Activated naive CD4-positive, alpha-beta T cell treated with anti-CD3 and anti-CD28 coated beads, Interleukin-2, amount 10 ng/mL, durations not matched to agents 7 days and 5 days (primary cell): ENCODE measurements at regions not wholly inside any gene's neighbourhood (a gene's known extent, or its start where the extent isn't known, plus 50 kb on each side); places are given as distances from the start of the nearest gene placed in this dataset.

Source experiments
- CTCF ChIA-PET: fragments of 350-600 bp; sonication (Branson Sonifier 250); formaldehyde crosslinking; loops from one replicate; lab custom pipeline; 2021; ENCODE audit warnings: antibody characterized with exemption; lab: Charles Lee
- DNase-seq: peaks from one replicate; pipeline ENCODE4 v3.0.0-alpha.2; 2020
- H3K27ac Mint-ChIP-seq: one replicate; pipeline ENCODE4 v1.8.0; 2021; ENCODE audit warnings: mild to moderate bottlenecking, moderate library complexity, mixed read lengths
- H3K27me3 Mint-ChIP-seq: one replicate; pipeline ENCODE4 v1.8.0; 2021; ENCODE audit warnings: mild to moderate bottlenecking, mixed read lengths
- H3K36me3 Mint-ChIP-seq: one replicate; pipeline ENCODE4 v1.8.0; 2021; ENCODE audit warnings: mixed read lengths
- H3K4me1 Mint-ChIP-seq: one replicate; pipeline ENCODE4 v1.8.0; 2021; ENCODE audit warnings: mixed read lengths
- H3K4me3 Mint-ChIP-seq: one replicate; pipeline ENCODE4 v1.8.0; 2021; ENCODE audit warnings: mild to moderate bottlenecking, moderate library complexity, mixed read lengths
- H3K9me3 Mint-ChIP-seq: one replicate; pipeline ENCODE4 v1.8.0; 2021; ENCODE audit warnings: mixed read lengths

- Mint-ChIP-seq H3K27ac (no peak overlapping the region), H3K27me3 (no peaks in the 10 kb centered on the region), H3K9me3 (no peaks in the 10 kb centered on the region), H3K4me1 (no peaks in the 10 kb centered on the region), H3K36me3 (no peaks in the 10 kb centered on the region), H3K4me3 (no peak overlapping the region)
- no peak for DNase-seq
- CTCF ChIA-PET = no interaction called here
These were observed 434.8 kb downstream of the ANKRD50 start for GRCh38 chr4:124277691-124278090.

- H3K27me3 Mint-ChIP-seq = no peaks in the 10 kb centered on the region
- no peak overlapping the region for H3K4me3 Mint-ChIP-seq
- CTCF ChIA-PET = no interaction called here
- H3K36me3 Mint-ChIP-seq = no peaks in the 10 kb centered on the region
- DNase-seq = no peak
- no peaks in the 10 kb centered on the region for H3K9me3 Mint-ChIP-seq
- H3K27ac Mint-ChIP-seq = no peak overlapping the region
- H3K4me1 Mint-ChIP-seq = no peaks in the 10 kb centered on the region
These were observed 434.1 kb downstream of the ANKRD50 start for GRCh38 chr4:124278477-124278876.

GRCh38 chr4:124279741-124280140 is 432.8 kb downstream of the ANKRD50 start:
- no peak overlapping the region for H3K4me3 Mint-ChIP-seq

DNA sequence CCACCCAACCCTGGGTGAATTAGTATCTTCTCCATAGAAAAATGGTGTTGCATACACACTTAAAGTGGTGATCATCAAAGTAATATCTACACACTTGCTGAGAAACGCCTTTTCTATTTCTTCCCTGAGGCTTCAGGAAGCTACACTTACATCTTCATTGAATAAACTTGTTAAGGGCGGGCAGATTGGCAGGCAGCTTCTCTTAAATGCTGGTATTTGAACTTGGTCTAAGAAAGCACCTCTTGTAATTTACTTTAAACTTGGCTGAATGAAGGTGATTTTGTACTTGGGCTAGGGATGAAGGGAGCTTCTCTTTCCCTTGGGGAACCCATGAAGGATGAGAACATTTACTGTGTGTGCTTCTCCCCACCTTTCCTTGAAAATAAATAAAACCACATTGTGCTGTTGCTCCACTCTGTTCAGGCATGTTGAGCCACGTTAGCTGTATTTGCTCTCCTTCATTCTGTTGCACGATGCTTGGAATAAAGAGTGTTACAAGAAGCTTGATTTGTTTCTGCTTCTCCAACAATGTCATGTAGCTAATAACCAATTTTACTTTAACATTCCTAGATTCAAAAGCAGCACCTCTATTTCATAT is 430.1 kb downstream of the ANKRD50 start:
- CTCF ChIA-PET = no interaction called here
- no peak overlapping the region for H3K27ac Mint-ChIP-seq
- H3K9me3 Mint-ChIP-seq = no peaks in the 10 kb centered on the region
- H3K4me1 Mint-ChIP-seq = no peaks in the 10 kb centered on the region
- H3K27me3 Mint-ChIP-seq = no peaks in the 10 kb centered on the region
- DNase-seq = no peak
- H3K4me3 Mint-ChIP-seq = no peak overlapping the region
- no peaks in the 10 kb centered on the region for H3K36me3 Mint-ChIP-seq

More at GRCh38 chr4:124279741-124280140, 432.8 kb downstream of the ANKRD50 start:
- H3K27me3 Mint-ChIP-seq = no peaks in the 10 kb centered on the region
- H3K9me3 Mint-ChIP-seq = no peaks in the 10 kb centered on the region
- no peak overlapping the region for H3K27ac Mint-ChIP-seq
- H3K36me3 Mint-ChIP-seq = no peaks in the 10 kb centered on the region
- H3K4me1 Mint-ChIP-seq = no peaks in the 10 kb centered on the region
- no peak for DNase-seq
- CTCF ChIA-PET = no interaction called here

DNA sequence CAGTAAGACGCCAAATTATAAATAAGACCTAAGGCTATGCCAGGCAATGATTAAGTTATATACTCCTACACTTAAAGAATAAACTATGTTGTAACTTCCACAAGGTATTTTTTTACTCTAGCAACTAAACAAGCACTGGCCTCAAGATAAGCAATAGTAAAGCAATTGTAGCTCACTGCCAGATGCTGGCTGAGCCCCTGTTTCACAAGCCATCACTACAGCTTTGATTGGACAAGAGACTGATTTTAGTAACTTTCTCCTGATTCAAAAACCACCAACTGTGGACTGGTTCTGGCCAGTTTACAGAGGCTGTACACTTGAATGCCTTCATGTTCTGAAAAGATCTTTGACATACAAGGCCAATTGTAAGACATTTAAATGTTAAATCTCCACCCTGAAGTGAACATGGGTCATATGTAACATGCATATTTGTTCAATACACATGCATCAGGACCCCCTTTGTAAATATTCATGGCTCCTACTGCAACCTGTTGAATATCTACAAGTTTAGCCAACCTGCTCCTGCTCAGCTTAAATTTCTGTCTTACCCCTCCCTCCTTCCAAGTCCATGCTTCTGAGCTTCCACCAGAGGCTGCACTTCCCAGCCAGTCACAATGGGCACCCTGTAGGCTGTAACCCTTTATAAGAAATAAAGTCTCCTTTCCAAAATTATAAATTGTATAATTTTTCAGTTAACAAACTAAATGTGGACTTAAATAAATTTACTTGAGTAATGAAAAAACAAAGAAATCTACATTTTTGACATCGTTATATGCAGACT is 423.6 kb downstream of the ANKRD50 start:
- DNase-seq = no peak
- no peaks in the 10 kb centered on the region for H3K27me3 Mint-ChIP-seq

GRCh38 chr4:124290678-124291077 is 421.9 kb downstream of the ANKRD50 start:
- H3K4me3 Mint-ChIP-seq = no peak overlapping the region
- no peaks in the 10 kb centered on the region for H3K36me3 Mint-ChIP-seq
- no peak for DNase-seq
- H3K9me3 Mint-ChIP-seq = no peaks in the 10 kb centered on the region
- H3K27me3 Mint-ChIP-seq = no peaks in the 10 kb centered on the region
- CTCF ChIA-PET = no interaction called here
- H3K27ac Mint-ChIP-seq = no peak overlapping the region
- H3K4me1 Mint-ChIP-seq = no peaks in the 10 kb centered on the region

More for the DNA sequence above, 423.6 kb downstream of the ANKRD50 start:
- CTCF ChIA-PET = no interaction called here
- Mint-ChIP-seq H3K4me3 (no peak overlapping the region), H3K4me1 (no peaks in the 10 kb centered on the region), H3K36me3 (no peaks in the 10 kb centered on the region), H3K27ac (no peak overlapping the region), H3K9me3 (no peaks in the 10 kb centered on the region)

DNA sequence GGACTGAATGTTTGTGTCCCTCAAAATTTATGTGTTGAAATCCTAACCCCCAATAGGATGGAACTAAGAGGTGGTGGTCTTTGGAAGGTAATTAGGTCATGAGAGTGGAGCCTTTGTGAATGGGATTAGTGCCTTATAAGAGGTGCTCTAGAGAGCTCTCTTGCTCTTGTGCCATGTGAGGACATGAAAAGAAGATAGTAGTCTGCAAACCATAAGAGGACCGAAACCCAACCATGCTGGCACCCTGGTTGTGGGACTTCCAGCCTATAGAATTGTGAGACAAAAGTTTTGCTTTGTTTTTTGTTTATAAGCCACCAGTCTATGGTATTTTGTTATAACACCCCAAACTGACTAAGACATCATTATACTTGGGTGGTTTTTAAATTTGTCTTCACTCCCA is 417.1 kb downstream of the ANKRD50 start:
- Mint-ChIP-seq H3K4me3 (no peak overlapping the region), H3K36me3 (no peaks in the 10 kb centered on the region), H3K9me3 (no peaks in the 10 kb centered on the region), H3K4me1 (no peaks in the 10 kb centered on the region), H3K27me3 (no peaks in the 10 kb centered on the region), H3K27ac (no peak overlapping the region)
- no peak for DNase-seq
- CTCF ChIA-PET = no interaction called here

GRCh38 chr4:124304941-124305340 is 407.6 kb downstream of the ANKRD50 start:
- H3K36me3 Mint-ChIP-seq = no peaks in the 10 kb centered on the region
- no peaks in the 10 kb centered on the region for H3K27me3 Mint-ChIP-seq
- H3K4me1 Mint-ChIP-seq = no peaks in the 10 kb centered on the region
- CTCF ChIA-PET = no interaction called here
- no peak overlapping the region for H3K27ac Mint-ChIP-seq
- H3K4me3 Mint-ChIP-seq = no peak overlapping the region
- H3K9me3 Mint-ChIP-seq = no peaks in the 10 kb centered on the region
- DNase-seq = no peak

GRCh38 chr4:124306352-124306751 is 406.2 kb downstream of the ANKRD50 start:
- H3K9me3 Mint-ChIP-seq = no peaks in the 10 kb centered on the region
- DNase-seq = no peak
- no peaks in the 10 kb centered on the region for H3K36me3 Mint-ChIP-seq
- no peak overlapping the region for H3K4me3 Mint-ChIP-seq
- H3K4me1 Mint-ChIP-seq = no peaks in the 10 kb centered on the region
- no peaks in the 10 kb centered on the region for H3K27me3 Mint-ChIP-seq
- CTCF ChIA-PET = no interaction called here
- H3K27ac Mint-ChIP-seq = no peak overlapping the region

GRCh38 chr4:124307143-124307542 is 405.4 kb downstream of the ANKRD50 start:
- Mint-ChIP-seq H3K27ac (no peak overlapping the region), H3K4me3 (no peak overlapping the region), H3K36me3 (no peaks in the 10 kb centered on the region), H3K27me3 (no peaks in the 10 kb centered on the region), H3K4me1 (no peaks in the 10 kb centered on the region), H3K9me3 (no peaks in the 10 kb centered on the region)
- DNase-seq = no peak
- CTCF ChIA-PET = interaction anchor here (1.5 kb wide), 1 partner anchor 15 kb away, joined by 3 read pairs; no protein-coding TSS in a partner anchor

DNA sequence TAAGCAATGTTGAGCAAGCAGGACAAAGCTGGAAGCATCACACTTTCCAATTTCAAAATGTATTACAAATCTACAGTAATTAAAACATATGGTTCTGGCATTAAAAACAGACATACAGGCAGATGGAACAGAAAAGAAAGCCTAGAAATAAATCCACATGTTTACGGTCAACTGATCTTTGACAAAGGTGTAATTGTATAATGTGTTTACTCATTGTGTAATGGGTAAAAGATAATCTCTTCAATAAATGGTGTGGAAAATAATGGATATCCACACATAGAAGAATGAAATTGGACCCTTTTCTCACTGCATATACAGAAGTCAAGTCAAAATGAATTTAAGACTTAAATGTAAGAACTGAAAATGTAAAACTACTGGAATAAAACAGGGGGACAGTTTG is 394.2 kb downstream of the ANKRD50 start:
- CTCF ChIA-PET = no interaction called here
- Mint-ChIP-seq H3K9me3 (no peaks in the 10 kb centered on the region), H3K27ac (no peak overlapping the region), H3K4me3 (no peak overlapping the region), H3K4me1 (no peaks in the 10 kb centered on the region), H3K27me3 (no peaks in the 10 kb centered on the region), H3K36me3 (no peaks in the 10 kb centered on the region)
- DNase-seq = no peak

DNA sequence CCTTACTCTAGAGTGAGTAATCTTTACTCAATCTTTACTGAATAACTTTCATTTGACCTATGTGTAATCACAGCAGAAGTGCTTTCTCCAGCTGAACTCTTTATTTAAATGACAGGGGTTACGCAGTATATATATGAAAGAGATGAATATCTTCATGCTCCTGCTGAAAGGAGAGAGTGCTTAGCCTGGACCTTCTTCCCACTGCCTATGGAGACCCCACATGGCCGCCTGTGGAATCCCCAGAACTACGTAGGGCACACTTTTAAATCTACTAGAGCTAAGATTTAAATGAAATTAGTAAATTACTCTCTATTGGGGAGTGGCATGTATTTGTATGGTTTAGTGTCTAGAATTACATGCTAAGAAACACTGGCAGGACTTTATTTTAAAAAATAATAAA is 391.2 kb downstream of the ANKRD50 start:
- H3K9me3 Mint-ChIP-seq = no peaks in the 10 kb centered on the region
- no peaks in the 10 kb centered on the region for H3K4me1 Mint-ChIP-seq
- H3K27ac Mint-ChIP-seq = no peak overlapping the region
- no peaks in the 10 kb centered on the region for H3K27me3 Mint-ChIP-seq
- CTCF ChIA-PET = no interaction called here
- H3K4me3 Mint-ChIP-seq = no peak overlapping the region
- no peak for DNase-seq
- H3K36me3 Mint-ChIP-seq = no peaks in the 10 kb centered on the region

DNA sequence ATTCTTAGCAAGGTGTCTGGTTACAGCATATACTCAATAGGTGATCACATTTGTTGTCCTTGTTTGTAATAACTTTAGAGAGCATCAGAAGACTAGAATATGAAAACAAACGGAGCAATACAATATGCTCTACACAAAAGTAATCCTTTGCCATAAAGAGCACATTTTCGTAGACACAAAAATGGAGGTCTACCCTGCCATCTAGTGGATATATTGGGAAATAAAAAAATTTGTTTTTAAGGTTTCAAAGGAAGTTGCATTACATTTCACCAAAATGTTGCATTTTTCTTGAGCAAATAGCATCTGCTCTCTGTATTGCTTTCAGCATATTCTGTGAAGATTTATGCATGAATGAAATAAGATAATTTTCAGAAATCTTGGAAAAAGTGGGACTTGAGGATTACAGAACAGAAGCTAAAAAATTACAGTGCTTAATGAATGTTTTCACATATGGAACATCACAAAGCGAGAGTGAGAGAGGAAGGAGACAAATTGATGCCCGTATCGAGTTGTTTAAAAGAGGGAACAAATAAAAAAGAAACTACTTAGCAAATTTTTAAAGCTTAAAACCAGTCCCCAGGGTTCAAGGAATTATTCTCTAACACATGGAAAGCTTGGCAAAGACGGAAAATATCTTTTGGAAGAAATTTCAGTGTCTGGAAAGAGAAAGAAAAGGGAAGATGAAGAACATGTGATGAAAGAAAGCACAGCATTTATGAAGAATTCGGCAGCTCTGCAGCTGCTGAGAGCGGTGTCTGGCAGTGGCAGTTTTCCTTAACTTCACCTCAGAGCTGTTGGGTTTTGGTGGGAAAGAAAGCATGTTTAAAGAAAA is 390.1 kb downstream of the ANKRD50 start:
- no peaks in the 10 kb centered on the region for H3K9me3 Mint-ChIP-seq
- no peak for DNase-seq
- no peaks in the 10 kb centered on the region for H3K27me3 Mint-ChIP-seq
- H3K36me3 Mint-ChIP-seq = no peaks in the 10 kb centered on the region
- CTCF ChIA-PET = interaction anchor here (0.6 to 1.4 kb wide), 7 partner anchors 11 to 964 kb away, joined by 3 to 6 read pairs (median 3); no protein-coding TSS in a partner anchor
- H3K4me1 Mint-ChIP-seq = no peaks in the 10 kb centered on the region
- H3K27ac Mint-ChIP-seq = no peak overlapping the region
- no peak overlapping the region for H3K4me3 Mint-ChIP-seq

GRCh38 chr4:124325690-124326089 is 386.8 kb downstream of the ANKRD50 start:
- DNase-seq = no peak
- H3K36me3 Mint-ChIP-seq = no peaks in the 10 kb centered on the region
- CTCF ChIA-PET = no interaction called here
- no peaks in the 10 kb centered on the region for H3K27me3 Mint-ChIP-seq
- H3K9me3 Mint-ChIP-seq = no peaks in the 10 kb centered on the region
- H3K4me1 Mint-ChIP-seq = no peaks in the 10 kb centered on the region
- no peak overlapping the region for H3K27ac Mint-ChIP-seq
- H3K4me3 Mint-ChIP-seq = no peak overlapping the region
